MM.1S (cell line): ENCODE measurements at regions not wholly inside any gene's neighbourhood (a gene's known extent, or its start where the extent isn't known, plus 50 kb on each side); places are given as distances from the start of the nearest gene placed in this dataset.

Experiments used
- EZH2phosphoT487 ChIP-seq: fragments of 300-600 bp; sonication (generic); IDR thresholded peaks from 2 replicates; pipeline ENCODE4 v1.6.1; 2018; ENCODE audit warnings: antibody characterized with exemption, low read length
- TF ChIP-seq, protein P1 (sequence below): fragments of 300-600 bp; sonication (generic); IDR thresholded peaks from 2 replicates; pipeline ENCODE4 v1.5.1; 2016; ENCODE audit warnings: antibody characterized with exemption, low read length, mixed read lengths

- TF ChIP-seq, protein P1, sequence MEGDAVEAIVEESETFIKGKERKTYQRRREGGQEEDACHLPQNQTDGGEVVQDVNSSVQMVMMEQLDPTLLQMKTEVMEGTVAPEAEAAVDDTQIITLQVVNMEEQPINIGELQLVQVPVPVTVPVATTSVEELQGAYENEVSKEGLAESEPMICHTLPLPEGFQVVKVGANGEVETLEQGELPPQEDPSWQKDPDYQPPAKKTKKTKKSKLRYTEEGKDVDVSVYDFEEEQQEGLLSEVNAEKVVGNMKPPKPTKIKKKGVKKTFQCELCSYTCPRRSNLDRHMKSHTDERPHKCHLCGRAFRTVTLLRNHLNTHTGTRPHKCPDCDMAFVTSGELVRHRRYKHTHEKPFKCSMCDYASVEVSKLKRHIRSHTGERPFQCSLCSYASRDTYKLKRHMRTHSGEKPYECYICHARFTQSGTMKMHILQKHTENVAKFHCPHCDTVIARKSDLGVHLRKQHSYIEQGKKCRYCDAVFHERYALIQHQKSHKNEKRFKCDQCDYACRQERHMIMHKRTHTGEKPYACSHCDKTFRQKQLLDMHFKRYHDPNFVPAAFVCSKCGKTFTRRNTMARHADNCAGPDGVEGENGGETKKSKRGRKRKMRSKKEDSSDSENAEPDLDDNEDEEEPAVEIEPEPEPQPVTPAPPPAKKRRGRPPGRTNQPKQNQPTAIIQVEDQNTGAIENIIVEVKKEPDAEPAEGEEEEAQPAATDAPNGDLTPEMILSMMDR = no peak
- no peak for TF ChIP-seq EZH2phosphoT487
Observed at GRCh38 chr1:10939654-10940450, 72.6 kb upstream of the TARDBP start.
